Esophagus squamous epithelium (tissue), 5 donors: ENCODE measurements at regions not wholly inside any gene's neighbourhood (a gene's known extent, or its start where the extent isn't known, plus 50 kb on each side); places are given as distances from the start of the nearest gene placed in this dataset.

Experiments used
- DNase-seq: peaks from one replicate; lab custom pipeline; 2025; lab: John Stamatoyannopoulos, UW
- H3K27ac ChIP-seq, 4 donors: fragments of 200-600 bp; sonication (generic); one replicate each; pipeline ENCODE4 v1.5.1; 2016 to 2019; ENCODE audit warnings: mild to moderate bottlenecking in 1 of 4
- H3K27me3 ChIP-seq, 4 donors: fragments of 200-600 bp; sonication (generic); 1 replicate in 3 of 4; 2 replicates in 1 of 4; pipeline versions ENCODE4 v1.5.1 to v1.6.0; 2017 to 2021; ENCODE audit warnings: antibody characterized with exemption in 1 of 4
- H3K36me3 ChIP-seq, 3 donors: fragments of 200-600 bp; sonication (generic); one replicate each; pipeline ENCODE4 v1.5.1; 2016 to 2019
- H3K4me1 ChIP-seq, 3 donors: fragments of 200-600 bp; sonication (generic); one replicate each; pipeline ENCODE4 v1.5.1; 2017 to 2019
- H3K4me3 ChIP-seq, 4 donors: fragments of 200-600 bp; sonication (generic); 1 replicate in 3 of 4; 2 replicates in 1 of 4; pipeline ENCODE4 v1.5.1; 2016 to 2019; ENCODE audit warnings: mild to moderate bottlenecking in 2 of 4, moderate library complexity in 1 of 4
- H3K9me3 ChIP-seq, 3 donors: fragments of 200-600 bp; sonication (generic); one replicate each; pipeline ENCODE4 v1.5.1; 2016 to 2019
- POLR2A ChIP-seq, 4 donors: fragments of 450-650 bp; IDR thresholded peaks; one replicate each; pipeline ENCODE4 v1.6.1; 2017; ENCODE audit warnings: antibody characterized with exemption in 4 of 4, mild to moderate bottlenecking in 4 of 4, moderate library complexity in 3 of 4
- WGBS, 2 donors: methylation state at CpG; one replicate each; pipeline ENCODE4 v1.1.5; 2018; 5-methylcytosine and 5-hydroxymethylcytosine counted together
- intact Hi-C: fragments of 100-400 bp; cut with DNase I; formaldehyde crosslinking; loops from one replicate; pipeline ENCODE4 v1.15.0; 2022
- TF ChIP-seq, protein P1 (sequence below), 6 experiments: fragments of 450-650 bp in 4 of 6; fragments of 200-600 bp in 2 of 6; sonication (generic) in 2 of 6; IDR thresholded peaks; one replicate each; pipeline ENCODE4 v1.5.1; 2016 to 2019; ENCODE audit warnings: antibody characterized with exemption in 6 of 6, mild to moderate bottlenecking in 4 of 6, moderate library complexity in 4 of 6
- donor health status: DM: yes; HTN: yes; CAD: no.

DNA sequence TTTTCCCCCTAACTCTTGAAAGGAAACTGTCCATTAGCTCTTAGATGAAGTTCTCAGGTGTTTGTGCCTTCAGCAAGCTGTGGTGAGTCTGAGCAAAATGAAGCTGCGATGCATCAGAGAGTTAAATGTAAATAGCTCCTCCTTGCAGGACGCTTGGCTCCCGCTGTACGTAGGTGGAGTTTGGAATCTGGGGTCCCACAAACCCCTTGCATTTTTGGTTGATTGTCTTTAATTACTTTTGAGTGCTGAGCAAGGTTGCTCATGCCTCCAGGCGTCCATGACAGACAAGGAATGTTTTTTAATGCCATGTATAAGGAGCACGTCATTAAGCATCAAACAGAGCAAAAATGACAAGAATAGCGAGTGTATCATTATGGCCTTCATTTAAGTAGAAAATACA is 300.5 kb downstream of the TFAP2C start:
- Histone ChIP-seq H3K27me3 (peaks cover 0 to 72% (median 15%) of the 10 kb centered on the region in 4 donors), H3K4me1 (peaks cover 0 to 15% (median 10%) of the 10 kb centered on the region in 3 donors), H3K36me3 (no peaks in the 10 kb centered on the region), H3K9me3 (no peaks in the 10 kb centered on the region), H3K27ac (no peak overlapping the region), H3K4me3 (no peak overlapping the region)
- no peak for DNase-seq
- WGBS, 2 donors = 49 to 56% methylated on average over 7 of the region's 7 CpGs
- intact Hi-C loops = no loop called here
- TF ChIP-seq, protein P1, sequence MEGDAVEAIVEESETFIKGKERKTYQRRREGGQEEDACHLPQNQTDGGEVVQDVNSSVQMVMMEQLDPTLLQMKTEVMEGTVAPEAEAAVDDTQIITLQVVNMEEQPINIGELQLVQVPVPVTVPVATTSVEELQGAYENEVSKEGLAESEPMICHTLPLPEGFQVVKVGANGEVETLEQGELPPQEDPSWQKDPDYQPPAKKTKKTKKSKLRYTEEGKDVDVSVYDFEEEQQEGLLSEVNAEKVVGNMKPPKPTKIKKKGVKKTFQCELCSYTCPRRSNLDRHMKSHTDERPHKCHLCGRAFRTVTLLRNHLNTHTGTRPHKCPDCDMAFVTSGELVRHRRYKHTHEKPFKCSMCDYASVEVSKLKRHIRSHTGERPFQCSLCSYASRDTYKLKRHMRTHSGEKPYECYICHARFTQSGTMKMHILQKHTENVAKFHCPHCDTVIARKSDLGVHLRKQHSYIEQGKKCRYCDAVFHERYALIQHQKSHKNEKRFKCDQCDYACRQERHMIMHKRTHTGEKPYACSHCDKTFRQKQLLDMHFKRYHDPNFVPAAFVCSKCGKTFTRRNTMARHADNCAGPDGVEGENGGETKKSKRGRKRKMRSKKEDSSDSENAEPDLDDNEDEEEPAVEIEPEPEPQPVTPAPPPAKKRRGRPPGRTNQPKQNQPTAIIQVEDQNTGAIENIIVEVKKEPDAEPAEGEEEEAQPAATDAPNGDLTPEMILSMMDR (IDR thresholded peaks at IDR 0.05) = no peak
- TF ChIP-seq POLR2A (IDR thresholded peaks at IDR 0.05) = no peak

DNA sequence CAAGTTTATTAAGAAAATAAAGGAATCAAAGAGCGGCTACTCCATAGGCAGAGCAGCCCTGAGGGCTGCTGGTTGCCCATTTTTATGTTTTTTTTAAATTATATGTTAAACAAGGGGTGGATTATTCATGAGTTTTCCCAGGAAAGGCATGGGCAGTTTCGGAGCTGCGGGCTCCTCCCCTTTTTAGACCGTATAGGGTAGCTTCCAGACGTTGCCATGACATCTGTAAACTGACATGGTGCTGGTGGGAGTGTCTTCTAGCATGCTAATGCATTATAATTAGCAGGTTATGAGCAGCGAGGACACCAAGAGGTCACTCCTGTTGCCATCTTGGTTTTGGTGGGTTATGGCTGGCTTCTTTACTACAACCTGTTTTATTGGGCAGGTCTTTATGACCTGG is 301.8 kb downstream of the TFAP2C start:
- peaks cover 0 to 59% (median 7%) of the 10 kb centered on the region in 4 donors for H3K27me3 ChIP-seq
- intact Hi-C loops = no loop called here
- 70 to 78% methylated on average over 6 of the region's 6 CpGs for WGBS, 2 donors

DNA sequence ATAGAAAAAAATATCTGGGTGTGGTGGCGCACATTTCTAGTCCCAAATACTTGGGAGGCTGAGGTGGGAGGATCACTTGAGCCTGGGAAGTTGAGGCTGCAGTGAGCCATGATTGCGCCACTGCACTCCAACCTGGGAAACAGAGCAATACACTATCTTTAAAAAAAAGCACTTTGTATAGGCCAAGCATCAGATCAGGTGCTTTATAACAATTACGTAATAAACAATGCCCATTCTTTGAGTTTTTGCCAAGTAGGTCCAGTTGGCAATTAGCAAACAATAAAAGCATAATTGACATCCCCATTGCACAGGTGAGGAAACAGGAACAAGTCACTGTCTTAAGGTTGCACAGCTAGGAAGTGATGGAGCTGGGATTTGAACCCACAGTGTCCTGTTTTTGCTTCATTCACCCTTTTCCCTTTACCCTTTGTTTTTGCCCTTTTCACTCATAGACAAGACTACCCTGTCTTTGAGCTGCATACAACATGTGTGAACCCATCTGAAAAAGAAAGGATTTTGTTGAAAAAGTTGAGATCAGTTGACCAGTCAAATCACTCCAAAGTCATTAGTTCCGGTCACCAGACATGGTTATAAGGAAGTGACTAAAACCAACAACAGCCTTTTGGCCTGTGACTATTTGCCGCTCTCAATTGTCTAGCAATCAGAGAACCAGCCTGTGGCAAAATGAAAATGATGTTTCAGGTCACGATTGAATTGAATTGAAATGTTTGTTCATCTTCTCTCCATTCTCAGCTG is 303.6 kb downstream of the TFAP2C start:
- intact Hi-C loops = no loop called here
- Histone ChIP-seq H3K4me3 (no peak overlapping the region), H3K27me3 (peaks cover 0 to 40% (median 2%) of the 10 kb centered on the region in 4 donors), H3K36me3 (no peaks in the 10 kb centered on the region), H3K9me3 (no peaks in the 10 kb centered on the region), H3K4me1 (no peaks in the 10 kb centered on the region), H3K27ac (no peak overlapping the region)
- WGBS, 2 donors = 73 to 78% methylated on average over 6 of the region's 6 CpGs
- TF ChIP-seq, protein P1 (IDR thresholded peaks at IDR 0.05) = no peak
- TF ChIP-seq POLR2A (IDR thresholded peaks at IDR 0.05) = no peak
- no peak for DNase-seq

More for the DNA sequence above, 301.8 kb downstream of the TFAP2C start:
- DNase-seq = no peak
- no peak overlapping the region for H3K27ac ChIP-seq
- TF ChIP-seq, protein P1 (IDR thresholded peaks at IDR 0.05) = no peak
- no peaks in the 10 kb centered on the region for H3K36me3 ChIP-seq
- no peaks in the 10 kb centered on the region for H3K9me3 ChIP-seq
- no peak overlapping the region for H3K4me3 ChIP-seq
- peaks cover 0 to 3% (median under 1%) of the 10 kb centered on the region in 3 donors for H3K4me1 ChIP-seq

DNA sequence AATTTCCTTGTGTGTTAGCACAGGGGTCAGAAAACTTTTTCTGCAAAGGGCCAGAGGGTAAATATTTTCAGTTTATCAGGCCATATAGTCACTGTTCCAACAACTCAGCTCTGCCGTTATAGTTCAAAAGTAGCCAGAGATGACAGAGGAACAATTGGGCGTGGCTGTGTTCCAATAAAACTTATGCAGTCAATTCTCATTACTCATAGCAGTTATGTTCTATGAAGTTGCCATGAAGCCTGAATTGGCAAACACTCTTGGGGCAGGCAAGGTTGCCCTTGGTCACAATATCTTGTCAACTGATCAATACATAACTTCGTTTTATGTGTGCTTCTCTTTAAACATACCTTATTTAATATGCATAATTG is 304.2 kb downstream of the TFAP2C start:
- H3K4me1 ChIP-seq = no peaks in the 10 kb centered on the region
- no peaks in the 10 kb centered on the region for H3K36me3 ChIP-seq
- no peak overlapping the region for H3K4me3 ChIP-seq
- TF ChIP-seq, protein P1 (IDR thresholded peaks at IDR 0.05) = no peak
- TF ChIP-seq POLR2A (IDR thresholded peaks at IDR 0.05) = no peak
- no peak overlapping the region for H3K27ac ChIP-seq
- peaks cover 0 to 35% (median 0%) of the 10 kb centered on the region in 4 donors for H3K27me3 ChIP-seq
- 38 to 39% methylated on average over 3 of the region's 3 CpGs for WGBS, 2 donors
- H3K9me3 ChIP-seq = no peaks in the 10 kb centered on the region
- DNase-seq = no peak
- intact Hi-C loops = no loop called here

DNA sequence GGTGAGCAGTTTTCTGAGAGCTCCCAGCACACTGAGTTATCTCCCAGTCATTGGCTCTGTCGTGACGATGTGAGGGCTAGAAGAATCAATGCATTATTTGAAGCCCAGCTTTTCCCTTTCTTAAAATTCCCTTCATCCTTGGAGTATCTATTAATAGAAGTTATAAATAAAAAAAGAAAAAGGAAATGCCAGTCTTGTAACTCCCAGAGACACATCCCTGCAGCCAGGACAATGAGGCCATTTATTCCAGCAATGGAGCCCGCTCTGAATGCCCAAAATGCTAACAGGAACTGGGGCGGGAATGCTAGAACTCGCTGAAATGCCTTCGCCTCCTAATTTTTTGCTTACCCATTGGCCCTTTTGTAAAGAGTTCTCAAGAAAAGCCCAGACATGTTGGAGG is 305.8 kb downstream of the TFAP2C start:
- Histone ChIP-seq H3K27me3 (peaks cover 0 to 24% (median 0%) of the 10 kb centered on the region in 4 donors), H3K9me3 (no peaks in the 10 kb centered on the region), H3K4me3 (no peak overlapping the region), H3K4me1 (no peaks in the 10 kb centered on the region), H3K27ac (no peak overlapping the region), H3K36me3 (no peaks in the 10 kb centered on the region)
- no peak for DNase-seq
- intact Hi-C loops = no loop called here
- 67 to 81% methylated on average over 6 of the region's 6 CpGs for WGBS, 2 donors
- TF ChIP-seq, protein P1 (IDR thresholded peaks at IDR 0.05) = no peak
- no peak for TF ChIP-seq POLR2A (IDR thresholded peaks at IDR 0.05)
